GM10266 (cell line): ENCODE measurements at regions not wholly inside any gene's neighbourhood (a gene's known extent, or its start where the extent isn't known, plus 50 kb on each side); places are given as distances from the start of the nearest gene placed in this dataset.

Source experiments
- DNase-seq: peaks from one replicate; pipeline ENCODE4 v3.0.0; 2012; ENCODE audit errors: extremely low spot score
- CTCF ChIP-seq: IDR thresholded peaks from 2 replicates; pipeline ENCODE4 v1.5.1; 2012; ENCODE audit warnings: mild to moderate bottlenecking, low read depth; ENCODE audit not compliant: control insufficient read depth, insufficient read depth; ENCODE audit errors: missing control alignments

- DNase-seq = no peak
- TF ChIP-seq CTCF = no peak
These were observed 227.5 kb downstream of the WDR11 start for GRCh38 chr10:121078672-121079102.

DNA sequence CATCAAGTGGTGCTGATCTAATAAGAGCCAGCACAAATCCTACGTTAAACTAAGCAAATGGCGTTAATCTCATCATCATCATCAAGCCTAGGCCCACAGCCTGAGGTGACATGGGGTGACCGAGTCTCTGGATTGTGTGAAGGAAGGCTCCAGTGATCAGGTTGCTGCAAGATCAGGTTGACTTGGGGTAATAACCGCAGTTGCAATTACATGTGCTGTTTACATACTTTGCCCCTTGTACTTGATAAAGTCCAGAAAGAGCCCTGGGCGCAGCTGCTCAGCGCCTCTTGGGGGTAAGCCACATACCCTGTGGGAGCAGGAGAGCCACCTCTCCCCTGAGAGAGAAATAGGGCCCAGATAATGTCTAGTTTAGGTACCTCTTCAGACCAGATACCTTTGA, 228.1 kb downstream of the WDR11 start:
- DNase-seq = no peak

GRCh38 chr10:121080281-121080891, 229.2 kb downstream of the WDR11 start:
- no peak for DNase-seq
- TF ChIP-seq CTCF = no peak

More for the DNA sequence above, 228.1 kb downstream of the WDR11 start:
- TF ChIP-seq CTCF = no peak

DNA sequence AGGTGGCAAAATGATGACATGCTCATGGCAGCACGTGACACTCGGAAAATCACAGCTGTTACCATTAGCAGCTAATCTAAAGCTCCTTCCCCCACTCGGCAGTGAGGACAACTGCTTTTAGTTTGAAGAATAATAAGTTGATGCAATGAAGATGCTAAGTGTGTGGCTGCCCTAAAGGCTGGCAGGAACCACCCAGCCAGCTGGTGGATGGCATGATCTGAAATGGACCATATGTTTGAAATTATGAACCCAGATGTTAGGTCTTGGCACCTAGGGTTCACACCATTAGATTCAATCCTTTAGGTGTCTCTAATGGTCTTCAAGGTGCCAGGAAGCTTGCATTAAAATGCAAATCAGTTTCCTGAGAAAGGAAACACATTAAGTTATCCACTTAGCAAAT, 230.1 kb downstream of the WDR11 start:
- no peak for TF ChIP-seq CTCF
- no peak for DNase-seq

DNA sequence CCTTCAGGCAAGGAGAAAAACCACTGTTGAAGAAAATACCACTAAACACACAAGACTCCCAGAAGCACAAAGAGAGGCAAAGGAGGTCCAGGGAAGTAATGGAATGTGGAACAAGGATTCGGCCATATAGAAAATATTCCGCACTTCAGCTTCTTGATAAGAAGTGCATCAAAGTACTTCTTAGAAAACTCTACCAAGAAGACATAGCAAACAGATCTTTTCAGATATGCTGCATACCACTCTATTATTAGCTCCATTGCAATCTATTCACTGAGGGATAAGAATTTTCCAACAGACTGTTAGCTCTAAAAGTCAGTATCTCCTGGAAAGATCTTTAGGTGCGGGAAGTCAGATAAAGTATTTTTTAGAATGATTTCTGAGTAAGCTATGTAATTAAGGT, 231.8 kb downstream of the WDR11 start:
- TF ChIP-seq CTCF = no peak
- DNase-seq = no peak

GRCh38 chr10:121084016-121084674, 233.0 kb downstream of the WDR11 start:
- no peak for DNase-seq
- no peak for TF ChIP-seq CTCF

GRCh38 chr10:121084675-121085070, 233.5 kb downstream of the WDR11 start:
- no peak for TF ChIP-seq CTCF
- no peak for DNase-seq
